D721Med (cell line): ENCODE measurements at regions not wholly inside any gene's neighbourhood (a gene's known extent, or its start where the extent isn't known, plus 50 kb on each side); places are given as distances from the start of the nearest gene placed in this dataset.

Source experiments
- DNase-seq: peaks from one replicate; pipeline ENCODE4 v3.0.0; 2011; ENCODE audit warnings: low spot score; ENCODE audit not compliant: insufficient read length
- FAIRE-seq: peaks from 2 replicates; lab custom pipeline; 2011; peaks lifted over from hg19 to GRCh38; lab: Jason Lieb, UNC
- CTCF ChIP-seq: IDR thresholded peaks from 2 replicates; pipeline ENCODE4 v1.5.1; 2012; ENCODE audit warnings: mild to moderate bottlenecking, control low read depth; ENCODE audit not compliant: insufficient read depth; ENCODE audit errors: missing control alignments

GRCh38 chr1:55673416-55673815 is 458.3 kb upstream of the USP24 start:
- no peak for DNase-seq
- FAIRE-seq: no peak
- no peak for TF ChIP-seq CTCF

GRCh38 chr1:55670331-55671082 is 455.3 kb upstream of the USP24 start:
- DNase-seq (no peak), FAIRE-seq (no peak)

GRCh38 chr1:55669293-55669692 is 454.1 kb upstream of the USP24 start:
- TF ChIP-seq CTCF: no peak
- FAIRE-seq (no peak), DNase-seq (no peak)

More at GRCh38 chr1:55670331-55671082, 455.3 kb upstream of the USP24 start:
- no peak for TF ChIP-seq CTCF

GRCh38 chr1:55662875-55663274 is 447.7 kb upstream of the USP24 start:
- DNase-seq (no peak), FAIRE-seq (no peak)
- TF ChIP-seq CTCF: no peak

GRCh38 chr1:55658917-55659316 is 443.8 kb upstream of the USP24 start:
- TF ChIP-seq CTCF: no peak
- DNase-seq (no peak), FAIRE-seq (no peak)

- TF ChIP-seq CTCF: no peak
- DNase-seq (no peak), FAIRE-seq (no peak)
Measured at GRCh38 chr1:55654750-55655149, 439.6 kb upstream of the USP24 start.

- no peak for TF ChIP-seq CTCF
- DNase-seq (no peak), FAIRE-seq (no peak)
Measured at GRCh38 chr1:55654171-55654570, 439.0 kb upstream of the USP24 start.
